ENCODE measurements at regions not wholly inside any gene's neighbourhood (a gene's known extent, or its start where the extent isn't known, plus 50 kb on each side); places are given as distances from the start of the nearest gene placed in this dataset.

DNA sequence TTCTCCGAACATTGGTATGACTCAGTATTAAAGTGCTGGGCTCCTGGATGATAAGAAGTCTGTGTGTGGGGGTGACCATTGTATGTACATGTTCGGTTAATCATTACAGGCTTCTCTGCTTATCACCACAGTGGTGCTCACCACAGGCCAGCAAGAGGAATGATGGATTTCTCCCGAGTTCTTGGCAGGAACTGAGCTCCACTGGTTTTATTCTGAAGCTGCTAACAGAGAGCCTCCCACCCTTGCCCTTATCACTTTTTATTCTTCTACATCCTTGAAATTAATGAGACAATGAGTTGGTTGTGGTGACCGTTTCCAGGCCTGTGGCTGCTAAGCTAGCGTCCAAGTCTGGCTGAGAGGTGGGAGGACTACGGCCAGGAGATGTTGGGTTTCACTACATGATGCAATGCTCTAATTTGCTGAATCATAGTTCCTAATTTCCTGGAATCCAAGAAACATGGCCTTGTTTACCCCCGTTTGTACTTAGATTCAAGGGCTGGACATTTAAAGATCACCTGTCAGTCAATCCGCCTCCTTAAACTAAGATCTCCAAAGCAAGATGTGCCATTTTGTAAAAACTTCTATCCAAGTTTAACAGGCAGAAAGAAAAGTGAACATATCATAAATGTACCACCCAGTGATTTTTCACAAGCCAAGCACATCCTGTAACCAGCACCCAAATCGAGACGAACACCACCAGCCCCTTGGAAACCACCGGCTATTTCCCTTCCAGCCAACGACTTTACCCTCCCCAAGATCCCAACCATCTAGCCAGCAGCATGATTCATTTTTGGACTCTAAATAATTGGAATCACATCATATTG is 172.5 kb downstream of the FOXA2 start:
- DNase-seq (ENCODE audit: low read depth, low spot score), result no peak
- peak overlapping the region; percentile 16 for H3K27ac ChIP-seq

- DNase-seq (ENCODE audit: low read depth, low spot score), result no peak
- no peak overlapping the region for H3K27ac ChIP-seq
Observed at GRCh38 chr20:22411286-22411626, 173.1 kb downstream of the FOXA2 start.

GRCh38 chr20:22410556-22411130 is 173.7 kb downstream of the FOXA2 start:
- no peak overlapping the region for H3K27ac ChIP-seq
- DNase-seq (ENCODE audit: low read depth, low spot score), result no peak

- DNase-seq (ENCODE audit: low read depth, low spot score), result no peak
- no peak overlapping the region for H3K27ac ChIP-seq
Observed at GRCh38 chr20:22408521-22409402, 175.6 kb downstream of the FOXA2 start.

DNA sequence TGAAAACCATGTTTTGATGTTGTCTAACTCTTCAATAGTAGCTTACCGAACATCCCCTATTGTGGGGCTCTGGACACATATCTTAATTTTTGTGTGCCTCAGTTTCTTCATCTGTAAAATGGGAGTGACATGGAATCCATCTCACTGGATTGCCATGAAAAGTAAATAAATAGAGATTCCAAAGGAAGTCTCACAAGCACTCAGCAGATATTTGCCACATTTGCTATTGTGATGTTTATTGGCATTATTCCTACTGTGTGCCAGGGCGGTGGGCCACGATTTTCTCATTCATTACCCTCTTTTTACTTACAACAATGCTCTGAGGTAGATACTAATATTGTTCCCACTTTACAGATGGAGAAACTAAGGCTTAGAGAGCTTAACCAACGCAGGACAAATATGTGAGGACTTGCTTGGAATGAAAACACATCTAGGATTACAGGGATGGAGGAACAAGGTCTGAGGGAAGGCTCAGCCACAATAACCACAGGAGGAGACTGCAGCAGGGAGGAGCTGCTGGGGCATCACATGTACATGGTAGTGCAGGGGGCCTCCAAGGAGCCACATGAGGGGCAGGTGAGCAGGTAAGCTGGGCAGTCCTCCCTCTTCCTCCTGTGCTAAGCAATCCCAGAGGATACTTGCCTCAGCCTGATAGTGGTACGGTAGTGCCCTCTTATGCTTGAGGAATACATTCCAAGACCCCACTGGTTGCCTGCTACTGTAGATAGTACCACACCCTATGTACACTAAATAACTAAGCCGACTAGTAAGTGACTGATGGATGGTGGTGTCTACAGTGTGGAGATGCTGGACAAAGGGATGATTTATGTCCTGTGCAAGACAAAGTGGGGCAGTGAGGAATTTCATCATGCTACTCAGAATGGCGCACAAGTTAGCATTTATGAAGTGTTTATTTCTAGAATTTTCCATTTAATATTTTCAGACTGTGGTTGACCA is 176.9 kb downstream of the FOXA2 start:
- no peak overlapping the region for H3K27ac ChIP-seq
- no peak for DNase-seq (ENCODE audit: low read depth, low spot score)

DNA sequence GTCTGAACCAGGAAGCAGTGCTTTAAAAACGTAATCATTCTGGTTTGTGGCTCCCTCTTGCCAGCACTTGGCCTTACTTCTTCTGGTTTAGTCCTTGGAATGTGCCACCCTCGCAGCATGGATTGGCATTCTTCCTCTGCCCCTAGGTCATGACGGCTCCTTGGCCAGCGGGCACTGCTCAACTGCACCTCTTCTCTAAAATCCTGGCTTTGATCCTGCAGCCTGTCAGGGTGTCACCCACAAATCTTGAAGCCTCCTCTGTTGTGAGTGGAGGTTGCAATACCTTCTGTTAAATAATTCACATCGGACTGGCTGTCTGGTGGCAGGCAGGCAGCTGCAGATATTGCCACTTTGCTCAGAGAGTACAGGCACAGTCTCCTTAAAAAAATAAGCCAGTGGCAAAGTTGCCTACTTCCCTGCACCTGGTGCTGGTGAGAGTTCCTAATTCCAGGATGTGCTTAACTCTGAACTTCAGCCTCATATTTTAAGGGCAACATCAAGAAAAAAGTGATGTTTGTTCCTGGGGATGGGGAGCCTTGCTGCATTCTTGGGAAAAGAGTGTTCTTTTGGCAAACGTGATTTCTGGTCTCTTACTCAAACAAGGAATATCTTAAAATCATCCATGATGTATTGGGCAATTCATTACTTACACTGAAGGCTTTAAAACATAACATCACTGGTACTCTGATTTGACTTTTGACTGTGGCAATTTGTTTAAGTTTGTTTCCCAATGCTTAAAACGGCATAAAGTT is 179.8 kb downstream of the FOXA2 start:
- H3K27ac ChIP-seq, result no peak overlapping the region
- DNase-seq (ENCODE audit: low read depth, low spot score), result no peak

GRCh38 chr20:22403632-22404361 is 180.6 kb downstream of the FOXA2 start:
- DNase-seq (ENCODE audit: low read depth, low spot score), result no peak
- H3K27ac ChIP-seq, result no peak overlapping the region

DNA sequence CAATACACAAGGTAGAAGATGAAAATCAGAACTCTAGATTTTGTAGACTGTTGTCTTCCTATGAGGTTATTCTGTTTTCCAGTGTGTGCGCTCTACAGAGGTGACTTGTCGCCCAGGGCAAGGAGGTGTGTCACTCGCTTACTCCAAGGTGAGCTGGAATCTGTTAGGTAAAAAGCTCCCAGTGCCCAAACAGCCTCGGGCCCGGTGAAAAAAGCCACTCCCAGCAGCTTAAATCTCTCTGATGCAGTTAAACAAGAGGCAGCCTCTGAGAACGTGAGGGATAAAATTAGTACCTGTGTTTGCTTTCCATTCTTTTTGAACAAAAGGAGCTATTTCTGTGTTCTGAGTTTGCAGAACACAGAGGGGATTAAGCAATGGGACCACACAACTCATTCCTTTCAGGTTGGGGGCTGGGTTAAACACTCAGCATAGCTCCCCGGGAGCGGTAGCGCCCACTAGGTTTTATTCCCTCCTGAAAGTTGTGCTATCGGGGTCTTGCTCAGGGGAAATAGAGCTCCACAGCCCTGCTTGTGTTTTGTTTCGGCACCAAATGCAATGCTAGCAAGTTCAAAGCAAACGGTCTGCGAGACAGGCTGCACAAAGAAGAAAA is 181.2 kb downstream of the FOXA2 start:
- H3K27ac ChIP-seq, result no peak overlapping the region
- DNase-seq (ENCODE audit: low read depth, low spot score), result no peak

GRCh38 chr20:22402550-22402949 is 181.8 kb downstream of the FOXA2 start:
- DNase-seq (ENCODE audit: low read depth, low spot score), result no peak
- H3K27ac ChIP-seq, result no peak overlapping the region

DNA sequence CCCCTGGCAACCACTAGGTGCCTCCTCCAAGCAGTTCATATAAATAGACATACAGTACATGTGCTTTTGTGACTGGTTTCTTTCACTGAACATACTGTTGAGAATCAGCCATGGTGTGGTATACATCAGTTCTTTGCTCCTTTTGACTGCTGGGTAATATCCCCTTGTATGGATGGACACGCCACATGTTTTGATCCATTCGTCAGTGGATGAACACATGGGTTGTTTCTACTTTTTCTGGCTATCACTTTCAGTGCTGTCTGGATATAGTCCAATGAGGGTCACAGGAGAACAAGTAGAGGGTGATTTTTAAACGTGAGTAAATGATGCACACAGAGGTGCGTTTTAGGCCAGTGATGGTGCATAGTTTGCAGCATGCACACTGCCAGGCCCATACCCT is 183.9 kb downstream of the FOXA2 start:
- no peak for DNase-seq (ENCODE audit: low read depth, low spot score)
- H3K27ac ChIP-seq, result no peak overlapping the region

- no peak for DNase-seq (ENCODE audit: low read depth, low spot score)
- peak overlapping the region; percentile 8 for H3K27ac ChIP-seq
Observed at GRCh38 chr20:22394583-22394982, 189.8 kb downstream of the FOXA2 start.

DNA sequence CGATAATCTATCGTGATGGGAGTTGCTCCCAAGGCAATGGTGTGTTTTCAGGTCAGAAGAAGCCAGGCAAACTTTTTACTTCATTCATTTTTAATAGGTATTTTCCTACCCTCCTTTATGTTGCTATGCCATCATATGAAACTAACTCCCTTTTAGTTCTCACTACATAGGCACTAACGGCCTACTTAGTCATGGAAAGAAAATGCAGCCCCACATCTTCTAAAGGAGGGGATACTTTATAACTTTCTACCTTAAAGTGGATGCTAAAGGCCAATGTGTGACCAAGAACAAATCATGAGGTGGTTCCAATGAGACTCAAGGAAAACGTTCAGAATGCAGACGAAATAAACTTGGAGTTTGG is 193.8 kb downstream of the FOXA2 start:
- H3K27ac ChIP-seq, result peak overlapping the region; percentile 68
- no peak for DNase-seq (ENCODE audit: low read depth, low spot score)

DNA sequence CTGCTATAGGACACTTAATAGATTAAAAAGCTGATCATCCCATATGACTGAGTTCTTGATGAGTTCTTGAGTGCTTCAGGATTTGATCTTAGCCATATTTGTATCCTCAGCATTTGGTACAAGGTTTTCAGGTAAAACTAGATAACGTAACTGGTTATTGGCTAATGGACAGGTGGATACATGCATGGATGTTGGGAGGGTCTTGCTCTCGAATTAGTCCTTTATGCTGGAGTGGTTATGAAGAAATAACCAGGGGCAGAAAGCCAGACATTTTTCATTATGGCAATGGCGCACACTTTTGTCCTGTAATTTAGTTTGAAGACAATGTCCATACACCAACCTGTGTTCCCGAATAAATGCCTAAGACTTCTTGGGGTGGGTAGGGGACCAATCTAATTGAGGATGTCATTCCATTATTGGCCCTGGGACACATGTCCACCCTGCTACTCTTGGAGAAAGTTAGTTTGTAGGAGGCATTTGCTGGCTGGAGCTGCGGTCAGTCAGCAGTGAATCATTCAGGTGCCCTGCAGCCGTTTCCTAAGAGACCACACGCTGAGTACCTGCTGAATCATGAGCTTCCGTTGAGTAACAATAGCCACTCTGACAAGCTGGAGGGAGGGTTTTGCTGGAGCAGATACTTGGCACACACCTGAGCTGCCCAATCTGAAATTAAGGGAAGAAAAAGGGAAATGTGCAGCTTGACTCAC is 194.4 kb downstream of the FOXA2 start:
- DNase-seq (ENCODE audit: low read depth, low spot score), result peak; percentile 97
- peak overlapping the region; percentile 68 for H3K27ac ChIP-seq

- no peak for DNase-seq (ENCODE audit: low read depth, low spot score)
- no peak overlapping the region for H3K27ac ChIP-seq
Observed at GRCh38 chr20:22387452-22387851, 196.9 kb downstream of the FOXA2 start.

- DNase-seq (ENCODE audit: low read depth, low spot score), result no peak
- no peak overlapping the region for H3K27ac ChIP-seq
Observed at GRCh38 chr20:22386306-22386623, 198.1 kb downstream of the FOXA2 start.

- H3K27ac ChIP-seq, result no peak overlapping the region
- DNase-seq (ENCODE audit: low read depth, low spot score), result no peak
Observed at GRCh38 chr20:22385602-22386305, 198.6 kb downstream of the FOXA2 start.

DNA sequence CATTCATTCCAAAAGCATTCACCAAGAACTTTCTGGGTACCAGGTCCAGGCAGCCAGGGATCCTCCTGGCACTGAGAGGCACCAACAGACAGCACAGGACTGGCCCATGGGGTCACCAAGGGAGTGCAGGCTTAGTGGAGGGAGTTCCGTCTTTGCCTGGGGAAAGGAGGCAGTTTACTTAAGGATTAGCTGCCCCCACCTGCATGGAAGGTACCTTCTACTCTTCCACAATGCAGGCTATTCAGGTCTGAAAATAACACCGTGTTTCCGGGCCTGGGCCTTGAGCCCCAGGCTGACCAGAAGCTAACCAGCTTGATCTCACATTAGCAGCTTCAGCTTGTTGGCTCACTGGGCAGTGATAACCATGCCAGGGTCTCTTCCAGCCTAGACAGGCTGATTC is 199.4 kb downstream of the FOXA2 start:
- H3K27ac ChIP-seq, result no peak overlapping the region
- no peak for DNase-seq (ENCODE audit: low read depth, low spot score)
